GM18870 (cell line): ENCODE measurements at regions not wholly inside any gene's neighbourhood (a gene's known extent, or its start where the extent isn't known, plus 50 kb on each side); places are given as distances from the start of the nearest gene placed in this dataset.

Experiments
- ATAC-seq: cut with Tn5 transposase; IDR thresholded peaks from one replicate; pipeline ENCODE4 v1.9.1; 2021; ENCODE audit warnings: moderate library complexity; ENCODE audit not compliant: unreplicated experiment

- ATAC-seq, result no peak
These were observed 273.9 kb downstream of the NPR3 start for GRCh38 chr5:32984851-32985610.

GRCh38 chr5:32989815-32990214, 278.7 kb downstream of the NPR3 start:
- ATAC-seq, result no peak

- no peak for ATAC-seq
These were observed 279.7 kb downstream of the NPR3 start for GRCh38 chr5:32990593-32991420.

DNA sequence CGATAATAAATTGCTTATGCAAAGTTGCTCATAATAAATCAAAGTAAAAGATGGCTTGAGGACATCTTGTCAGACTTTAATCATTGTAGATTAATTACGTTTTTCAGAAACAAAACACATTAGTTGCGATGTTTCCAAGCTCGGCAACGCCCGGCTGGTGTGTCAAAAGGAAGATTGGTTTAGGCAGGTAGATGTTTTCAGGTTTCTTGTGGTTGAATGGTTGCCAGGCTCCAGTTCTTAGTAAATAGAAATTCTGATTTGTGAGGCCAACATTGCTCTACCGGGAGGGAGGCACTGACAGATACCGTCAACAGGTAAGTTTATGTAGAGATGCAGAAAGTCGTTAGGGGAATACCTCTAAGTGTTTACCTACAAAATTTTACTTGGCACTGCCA, 280.3 kb downstream of the NPR3 start:
- ATAC-seq, result no peak

GRCh38 chr5:32996336-32996735, 285.2 kb downstream of the NPR3 start:
- no peak for ATAC-seq

DNA sequence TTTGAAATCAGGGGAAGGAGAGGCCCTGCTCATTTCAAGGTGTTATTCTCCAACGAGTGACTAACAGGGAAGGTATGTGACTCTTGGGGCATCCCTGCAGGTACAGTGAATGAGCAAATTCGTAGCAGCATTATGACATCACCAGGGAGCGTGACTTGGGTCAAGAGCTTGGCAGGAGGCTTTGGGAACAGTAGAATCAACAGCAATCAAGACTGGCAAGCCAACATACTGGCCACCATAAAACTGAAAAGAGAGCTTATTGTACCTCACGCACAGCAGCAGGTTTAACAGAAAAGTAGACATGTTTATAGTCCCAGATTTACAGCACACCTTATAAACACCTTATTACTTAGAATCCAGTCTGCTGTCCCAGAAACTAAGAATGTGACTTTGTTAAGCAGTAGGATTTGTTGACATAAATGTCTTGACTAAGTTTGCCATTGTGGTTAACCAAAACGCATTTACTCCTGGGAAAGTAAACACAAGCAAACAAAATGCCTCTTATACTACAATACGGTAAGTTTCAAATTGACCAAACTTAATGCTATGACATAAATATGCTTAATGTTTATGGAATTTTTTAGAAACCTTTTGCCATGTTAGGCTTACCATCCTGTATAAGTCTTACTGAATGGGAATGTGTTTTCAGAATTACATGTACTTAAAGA, 297.8 kb downstream of the NPR3 start:
- no peak for ATAC-seq

- no peak for ATAC-seq
These were observed 299.7 kb downstream of the NPR3 start for GRCh38 chr5:33010846-33011245.

GRCh38 chr5:33011801-33012200, 300.7 kb downstream of the NPR3 start:
- ATAC-seq, result no peak

DNA sequence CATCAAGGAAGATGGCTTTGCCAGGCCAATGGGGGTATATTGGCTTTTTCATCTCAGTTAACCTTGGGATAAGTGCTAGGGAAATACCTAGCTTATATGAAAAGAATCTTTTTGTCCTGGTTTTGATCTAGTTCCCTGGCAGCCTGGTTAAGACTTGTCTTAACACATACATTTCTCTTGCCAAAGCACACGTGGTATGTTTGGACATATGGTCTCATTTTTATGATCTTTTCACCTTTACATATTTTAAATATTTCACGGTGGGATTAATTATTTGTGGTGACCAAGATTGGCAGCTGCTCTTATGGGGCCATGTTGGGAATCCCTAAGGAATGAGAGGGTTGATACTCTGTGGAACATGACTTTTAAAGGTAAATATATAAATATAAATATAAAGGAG, 312.5 kb downstream of the NPR3 start:
- no peak for ATAC-seq

GRCh38 chr5:33032271-33033070, 321.4 kb downstream of the NPR3 start:
- ATAC-seq, result no peak

DNA sequence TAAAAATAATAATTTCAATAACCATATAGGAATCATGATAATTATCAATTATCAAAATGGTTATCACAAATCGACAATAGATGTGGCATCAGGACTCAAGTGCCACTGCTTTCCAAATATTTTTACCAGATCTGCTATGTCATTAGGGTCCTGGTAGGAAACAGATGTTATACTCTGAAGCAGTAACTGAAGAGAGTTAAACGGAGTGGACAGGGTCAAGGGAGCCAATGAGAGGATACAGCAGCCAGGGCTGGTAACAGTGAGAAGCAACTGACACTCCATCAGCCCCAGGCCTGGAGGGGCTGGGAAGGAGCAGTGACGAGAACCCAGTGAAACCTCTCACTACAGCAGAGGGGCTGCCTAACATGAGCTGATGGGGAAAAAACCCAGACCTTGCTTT, 322.4 kb downstream of the NPR3 start:
- ATAC-seq, result no peak

DNA sequence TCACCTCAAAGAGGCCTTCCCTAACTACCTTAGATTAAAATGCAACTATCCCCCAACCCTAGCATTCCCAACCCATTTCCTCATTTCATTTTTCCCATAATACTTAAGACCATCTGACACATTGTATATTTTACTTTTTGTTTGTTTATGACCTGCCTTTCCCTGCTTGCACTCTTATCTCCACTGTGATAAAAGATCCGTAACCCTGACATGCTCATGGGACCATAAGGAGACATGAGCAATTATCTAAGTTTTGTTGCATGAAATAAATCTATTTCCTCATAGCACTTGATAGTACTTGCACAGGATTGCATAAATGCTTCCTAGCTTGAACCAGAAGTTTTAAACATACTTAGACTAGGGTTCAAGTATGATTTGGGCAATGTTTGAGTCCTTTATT, 323.7 kb downstream of the NPR3 start:
- no peak for ATAC-seq

- no peak for ATAC-seq
These were observed 324.9 kb downstream of the NPR3 start for GRCh38 chr5:33035851-33036527.

- ATAC-seq, result no peak
These were observed 326.0 kb downstream of the NPR3 start for GRCh38 chr5:33037076-33037475.

GRCh38 chr5:33041586-33041985, 330.5 kb downstream of the NPR3 start:
- no peak for ATAC-seq

- no peak for ATAC-seq
These were observed 332.3 kb downstream of the NPR3 start for GRCh38 chr5:33043343-33043997.

DNA sequence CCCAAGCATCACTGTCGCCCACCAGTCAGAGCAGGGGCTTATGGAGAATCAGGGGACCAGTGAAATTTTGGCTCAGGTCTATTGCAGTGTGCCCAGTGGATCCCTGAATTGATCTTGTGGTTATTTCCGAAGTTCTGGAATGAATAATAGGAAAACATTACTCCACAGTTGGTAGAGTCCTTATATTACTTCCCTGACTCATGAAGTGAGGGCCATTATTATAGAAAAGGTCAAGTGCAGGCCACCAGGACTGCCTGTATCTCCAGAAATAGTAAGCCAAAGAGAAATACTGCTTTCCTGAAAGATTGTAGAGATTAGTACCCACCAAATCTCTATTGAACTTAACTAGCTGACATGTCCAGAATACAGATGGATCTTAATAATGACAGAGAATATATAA, 335.0 kb downstream of the NPR3 start:
- no peak for ATAC-seq

GRCh38 chr5:33048315-33048714, 337.2 kb downstream of the NPR3 start:
- ATAC-seq, result no peak

- no peak for ATAC-seq
These were observed 338.2 kb downstream of the NPR3 start for GRCh38 chr5:33049298-33049697.

DNA sequence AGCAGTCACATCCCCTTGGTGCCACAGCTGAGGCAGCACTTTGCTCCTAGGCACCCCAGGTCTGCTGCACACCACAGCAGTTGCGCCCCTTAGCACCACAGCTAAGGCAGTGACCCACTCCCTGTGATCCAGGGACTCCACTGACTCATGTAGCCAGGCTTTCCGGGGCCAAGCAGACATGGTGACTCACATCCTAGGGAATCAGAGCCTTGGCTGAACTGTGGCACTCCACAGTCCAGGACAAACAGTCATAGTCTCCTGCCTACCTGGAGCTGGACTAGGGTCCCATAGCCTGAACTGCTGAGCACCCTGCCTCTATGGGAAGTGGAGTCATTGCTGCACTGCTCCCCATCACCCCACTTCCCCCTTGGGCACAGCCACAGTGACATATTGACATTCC, 338.7 kb downstream of the NPR3 start:
- ATAC-seq, result no peak
